ENCODE measurements at regions not wholly inside any gene's neighbourhood (a gene's known extent, or its start where the extent isn't known, plus 50 kb on each side); places are given as distances from the start of the nearest gene placed in this dataset.

- no peak for DNase-seq (ENCODE audit: low spot score)
These were observed 55.2 kb downstream of the MAGEC2 start for GRCh38 chrX:142149919-142150318.

- DNase-seq (ENCODE audit: low spot score): no peak
These were observed 70.6 kb downstream of the MAGEC2 start for GRCh38 chrX:142134533-142134932.

GRCh38 chrX:142096253-142096652, 108.8 kb downstream of the MAGEC2 start:
- no peak for DNase-seq (ENCODE audit: low spot score)

- no peak for DNase-seq (ENCODE audit: low spot score)
These were observed 109.3 kb downstream of the MAGEC2 start for GRCh38 chrX:142095651-142096245.

GRCh38 chrX:142089193-142089592, 115.9 kb downstream of the MAGEC2 start:
- peak; percentile 0 for DNase-seq (ENCODE audit: low spot score)

- DNase-seq (ENCODE audit: low spot score): no peak
These were observed 120.5 kb downstream of the MAGEC2 start for GRCh38 chrX:142084611-142085010.

- no peak for DNase-seq (ENCODE audit: low spot score)
These were observed 128.5 kb downstream of the MAGEC2 start for GRCh38 chrX:142076633-142077032.

GRCh38 chrX:142068365-142068764, 136.7 kb downstream of the MAGEC2 start:
- DNase-seq (ENCODE audit: low spot score): no peak

GRCh38 chrX:142060191-142060590, 144.9 kb downstream of the MAGEC2 start:
- no peak for DNase-seq (ENCODE audit: low spot score)

GRCh38 chrX:142054094-142054493, 150.4 kb downstream of the MAGEC1 start:
- no peak for DNase-seq (ENCODE audit: low spot score)

- no peak for DNase-seq (ENCODE audit: low spot score)
These were observed 148.5 kb downstream of the MAGEC1 start for GRCh38 chrX:142052238-142052637.

- no peak for DNase-seq (ENCODE audit: low spot score)
These were observed 139.5 kb downstream of the MAGEC1 start for GRCh38 chrX:142043196-142043595.

- no peak for DNase-seq (ENCODE audit: low spot score)
These were observed 137.2 kb downstream of the MAGEC1 start for GRCh38 chrX:142040906-142041305.

GRCh38 chrX:142036116-142036515, 132.4 kb downstream of the MAGEC1 start:
- DNase-seq (ENCODE audit: low spot score): no peak

GRCh38 chrX:142005532-142005931, 101.8 kb downstream of the MAGEC1 start:
- no peak for DNase-seq (ENCODE audit: low spot score)

GRCh38 chrX:142002471-142002870, 98.8 kb downstream of the MAGEC1 start:
- DNase-seq (ENCODE audit: low spot score): no peak

- no peak for DNase-seq (ENCODE audit: low spot score)
These were observed 98.2 kb downstream of the MAGEC1 start for GRCh38 chrX:142001934-142002333.

GRCh38 chrX:141989815-141990214, 86.1 kb downstream of the MAGEC1 start:
- DNase-seq (ENCODE audit: low spot score): no peak

- no peak for DNase-seq (ENCODE audit: low spot score)
These were observed 85.4 kb downstream of the MAGEC1 start for GRCh38 chrX:141989134-141989533.

- DNase-seq (ENCODE audit: low spot score): no peak
These were observed 78.6 kb downstream of the MAGEC1 start for GRCh38 chrX:141982296-141982695.

- no peak for DNase-seq (ENCODE audit: low spot score)
These were observed 72.1 kb downstream of the MAGEC1 start for GRCh38 chrX:141975839-141976238.

- no peak for DNase-seq (ENCODE audit: low spot score)
These were observed 66.0 kb downstream of the MAGEC1 start for GRCh38 chrX:141969706-141970105.

- no peak for DNase-seq (ENCODE audit: low spot score)
These were observed 56.9 kb downstream of the MAGEC1 start for GRCh38 chrX:141960578-141960977.

Measured in SW480 (cell line).